Vagina (tissue), 2 donors: ENCODE measurements at regions not wholly inside any gene's neighbourhood (a gene's known extent, or its start where the extent isn't known, plus 50 kb on each side); places are given as distances from the start of the nearest gene placed in this dataset.

Experiments used
- DNase-seq, 2 donors: peaks; one replicate each; pipeline ENCODE4 v3.0.0-alpha.2; 2017; ENCODE audit errors: extremely low spot score in 2 of 2
- H3K27ac ChIP-seq: fragments of 200-600 bp; sonication (generic); one replicate; pipeline ENCODE4 v1.5.1; 2019
- H3K27me3 ChIP-seq: fragments of 200-600 bp; sonication (generic); one replicate; pipeline ENCODE4 v1.5.1; 2019
- H3K36me3 ChIP-seq, 2 donors: fragments of 200-600 bp; sonication (generic); one replicate each; pipeline ENCODE4 v1.5.1; 2017 to 2019
- H3K4me1 ChIP-seq: fragments of 200-600 bp; sonication (generic); one replicate; pipeline ENCODE4 v1.5.1; 2019
- H3K4me3 ChIP-seq, 2 donors: fragments of 200-600 bp; sonication (generic); 1 replicate in 1 of 2; 2 replicates in 1 of 2; pipeline ENCODE4 v1.5.1; 2016 to 2019
- H3K9me3 ChIP-seq: fragments of 200-600 bp; sonication (generic); one replicate; pipeline ENCODE4 v1.5.1; 2019
- POLR2A ChIP-seq, 2 donors: fragments of 450-650 bp; IDR thresholded peaks; one replicate each; pipeline ENCODE4 v1.6.1; 2017; ENCODE audit warnings: antibody characterized with exemption in 2 of 2, mild to moderate bottlenecking in 2 of 2, moderate library complexity in 2 of 2
- POLR2AphosphoS5 ChIP-seq, 2 donors: sonication (generic); formaldehyde crosslinking; IDR thresholded peaks; one replicate each; pipeline ENCODE4 v1.9.0; 2017; ENCODE audit warnings: antibody characterized with exemption in 2 of 2, mild to moderate bottlenecking in 2 of 2, low read depth in 1 of 2; ENCODE audit not compliant: insufficient read depth in 1 of 2
- intact Hi-C: fragments of 100-400 bp; cut with DNase I; formaldehyde crosslinking; loops from one replicate; pipeline ENCODE4 v1.15.1; 2023
- TF ChIP-seq, protein P1 (sequence below), 3 experiments: fragments of 450-650 bp in 2 of 3; fragments of 200-600 bp in 1 of 3; sonication (generic) in 1 of 3; IDR thresholded peaks; one replicate each; pipeline ENCODE4 v1.5.1; 2017 to 2019; ENCODE audit warnings: antibody characterized with exemption in 3 of 3, mild to moderate bottlenecking in 2 of 3, moderate library complexity in 2 of 3

DNA sequence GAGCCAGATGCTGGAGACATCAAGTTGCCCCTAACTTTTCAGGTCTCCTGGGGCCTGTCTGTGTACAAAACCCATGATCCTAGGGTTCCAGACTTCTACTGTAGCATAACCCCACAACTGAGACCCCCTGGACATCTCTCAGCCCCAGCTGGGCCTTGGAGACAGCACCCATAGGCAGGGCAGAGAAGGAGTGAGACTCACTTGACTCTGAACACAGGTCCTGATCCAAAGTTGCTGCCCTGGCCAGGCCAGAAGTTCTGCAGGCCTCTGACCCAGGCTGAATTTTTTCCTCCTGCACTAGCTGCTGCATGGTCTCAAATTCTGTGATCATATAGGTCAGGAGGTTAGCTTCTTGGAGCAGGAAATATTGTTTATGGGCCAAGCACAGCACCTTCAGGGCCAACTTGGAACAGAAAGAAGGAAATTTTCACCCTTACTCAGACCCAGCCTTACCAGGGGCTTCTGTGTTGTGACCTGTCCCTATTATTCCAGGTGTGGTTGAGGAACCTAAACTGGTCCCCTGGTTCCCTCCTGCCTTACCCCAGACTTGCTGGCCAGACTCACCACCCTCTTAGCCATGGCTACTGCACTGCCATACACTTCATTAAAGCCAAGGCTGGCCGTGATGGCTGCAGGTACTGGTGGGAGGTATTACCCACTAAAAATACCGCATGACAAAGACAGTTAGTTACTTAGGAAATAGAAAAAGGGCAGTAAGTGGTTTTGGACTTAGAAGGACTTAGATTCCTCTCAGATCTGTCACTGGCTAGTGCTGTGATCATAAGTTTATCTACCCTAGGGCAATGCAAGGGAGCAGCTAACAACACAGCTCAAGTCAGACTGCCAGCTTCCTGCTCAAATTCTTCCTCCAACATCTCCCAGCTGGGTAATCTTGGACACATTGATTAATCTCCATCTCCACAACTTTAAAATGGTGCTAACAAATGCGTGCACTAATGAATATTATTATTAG is 2180.1 kb downstream of the TP53TG3F start:
- Histone ChIP-seq H3K27ac (no peak overlapping the region), H3K4me1 (no peaks in the 10 kb centered on the region), H3K9me3 (no peaks in the 10 kb centered on the region), H3K36me3 (no peaks in the 10 kb centered on the region), H3K4me3 (no peak overlapping the region), H3K27me3 (no peaks in the 10 kb centered on the region)
- DNase-seq = peak in 1 of 2 donors; percentile 9
- intact Hi-C loops = no loop called here
- TF ChIP-seq POLR2A (IDR thresholded peaks at IDR 0.05) (no peak), POLR2AphosphoS5 (IDR thresholded peaks at IDR 0.05; ENCODE audit: insufficient read depth in 1 of 2, low read depth in 1 of 2) (no peak)
- TF ChIP-seq, protein P1, sequence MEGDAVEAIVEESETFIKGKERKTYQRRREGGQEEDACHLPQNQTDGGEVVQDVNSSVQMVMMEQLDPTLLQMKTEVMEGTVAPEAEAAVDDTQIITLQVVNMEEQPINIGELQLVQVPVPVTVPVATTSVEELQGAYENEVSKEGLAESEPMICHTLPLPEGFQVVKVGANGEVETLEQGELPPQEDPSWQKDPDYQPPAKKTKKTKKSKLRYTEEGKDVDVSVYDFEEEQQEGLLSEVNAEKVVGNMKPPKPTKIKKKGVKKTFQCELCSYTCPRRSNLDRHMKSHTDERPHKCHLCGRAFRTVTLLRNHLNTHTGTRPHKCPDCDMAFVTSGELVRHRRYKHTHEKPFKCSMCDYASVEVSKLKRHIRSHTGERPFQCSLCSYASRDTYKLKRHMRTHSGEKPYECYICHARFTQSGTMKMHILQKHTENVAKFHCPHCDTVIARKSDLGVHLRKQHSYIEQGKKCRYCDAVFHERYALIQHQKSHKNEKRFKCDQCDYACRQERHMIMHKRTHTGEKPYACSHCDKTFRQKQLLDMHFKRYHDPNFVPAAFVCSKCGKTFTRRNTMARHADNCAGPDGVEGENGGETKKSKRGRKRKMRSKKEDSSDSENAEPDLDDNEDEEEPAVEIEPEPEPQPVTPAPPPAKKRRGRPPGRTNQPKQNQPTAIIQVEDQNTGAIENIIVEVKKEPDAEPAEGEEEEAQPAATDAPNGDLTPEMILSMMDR (IDR thresholded peaks at IDR 0.05) = no peak

DNA sequence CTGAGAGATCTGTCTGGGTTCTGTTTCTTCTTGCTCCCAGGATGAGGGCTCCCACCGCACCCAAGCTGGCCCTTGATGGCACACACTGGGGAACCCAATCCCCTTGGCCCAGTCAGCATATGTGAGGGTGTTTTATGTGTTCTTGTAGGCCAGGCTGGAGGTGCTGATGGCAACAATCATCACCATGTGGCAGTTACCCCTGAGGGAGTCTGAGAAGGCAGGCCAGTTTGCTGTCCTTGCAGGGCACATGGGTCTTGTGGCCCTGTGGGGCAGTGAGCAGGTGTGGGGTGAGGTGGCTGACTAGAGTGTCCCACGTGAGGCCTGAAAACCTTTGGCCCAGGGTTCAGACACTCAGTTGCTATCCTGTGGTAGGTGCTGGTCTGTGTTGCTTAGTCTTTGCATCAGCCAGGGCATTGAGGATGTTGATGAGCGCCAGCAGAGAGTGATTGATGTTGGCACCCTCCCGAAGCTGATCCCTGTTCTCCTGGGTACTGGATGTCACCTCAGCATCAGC is 2183.0 kb downstream of the TP53TG3F start:
- intact Hi-C loops = no loop called here
- DNase-seq = peak in 1 of 2 donors; percentile 61
- Histone ChIP-seq H3K4me3 (no peak overlapping the region), H3K4me1 (no peaks in the 10 kb centered on the region), H3K27ac (no peak overlapping the region), H3K36me3 (no peaks in the 10 kb centered on the region), H3K27me3 (no peaks in the 10 kb centered on the region), H3K9me3 (no peaks in the 10 kb centered on the region)
- TF ChIP-seq, protein P1 (IDR thresholded peaks at IDR 0.05) = no peak
- TF ChIP-seq POLR2A (IDR thresholded peaks at IDR 0.05) (no peak), POLR2AphosphoS5 (IDR thresholded peaks at IDR 0.05; ENCODE audit: insufficient read depth in 1 of 2, low read depth in 1 of 2) (no peak)

DNA sequence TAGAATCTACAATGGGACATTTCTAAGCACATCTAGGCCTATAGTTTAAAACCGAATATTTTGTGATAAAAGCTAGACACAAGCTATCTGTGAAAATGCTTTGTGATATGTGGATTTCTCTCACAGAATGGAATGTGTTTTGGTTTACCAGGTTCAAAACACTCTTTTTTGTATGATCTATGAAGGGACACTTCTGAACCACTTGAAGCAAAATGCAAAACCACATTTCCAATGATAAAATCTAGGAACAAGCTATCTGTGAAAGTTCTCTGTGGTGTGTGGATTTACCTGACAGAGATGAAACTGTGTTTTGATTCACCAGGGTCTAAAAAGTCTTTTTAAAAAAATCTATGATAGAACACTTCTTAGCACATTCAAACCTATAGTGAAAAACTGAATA is 2192.4 kb downstream of the TP53TG3F start:
- no peak for TF ChIP-seq POLR2A (IDR thresholded peaks at IDR 0.05)
- no peak for TF ChIP-seq POLR2AphosphoS5 (IDR thresholded peaks at IDR 0.05; ENCODE audit: insufficient read depth in 1 of 2, low read depth in 1 of 2)
- TF ChIP-seq, protein P1 (IDR thresholded peaks at IDR 0.05) = no peak
- Histone ChIP-seq H3K4me3 (no peak overlapping the region), H3K27ac (no peak overlapping the region), H3K4me1 (no peaks in the 10 kb centered on the region), H3K36me3 (no peaks in the 10 kb centered on the region), H3K27me3 (no peaks in the 10 kb centered on the region), H3K9me3 (peaks cover 4% of the 10 kb centered on the region)
- no peak for DNase-seq
- intact Hi-C loops = no loop called here

DNA sequence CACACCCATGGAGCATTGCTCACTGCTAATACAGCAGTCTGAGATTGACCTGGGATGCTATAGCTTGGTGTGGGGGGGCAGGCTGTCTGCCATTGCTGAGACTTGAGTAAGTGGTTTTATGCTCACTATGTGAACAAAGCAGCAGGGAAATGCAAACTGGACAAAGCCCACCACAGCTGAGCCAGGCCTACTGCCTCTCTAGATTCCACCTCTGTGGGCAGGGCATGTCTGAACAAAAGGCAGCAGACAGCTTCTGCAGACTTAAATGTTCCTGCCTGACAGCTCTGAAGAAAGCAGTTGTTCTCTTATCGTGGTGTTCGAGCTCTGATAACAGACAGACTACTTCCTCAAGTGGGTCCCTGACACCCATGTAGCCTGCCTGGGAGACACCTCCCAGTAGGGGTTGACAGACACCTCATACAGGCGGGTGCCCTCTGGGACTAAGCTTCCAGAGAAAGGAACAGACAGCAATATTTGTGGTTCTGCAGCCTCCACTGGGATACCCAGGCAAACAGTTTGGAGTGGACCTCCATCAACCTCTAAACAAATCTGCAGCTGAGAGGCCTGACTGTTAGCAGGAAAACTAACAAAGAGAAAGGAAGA is 2204.8 kb downstream of the TP53TG3F start:
- no peak overlapping the region for H3K4me3 ChIP-seq
- no peaks in the 10 kb centered on the region for H3K27me3 ChIP-seq
- H3K36me3 ChIP-seq = no peaks in the 10 kb centered on the region
- peak in 1 of 2 donors; percentile 79 for DNase-seq
- no peak overlapping the region for H3K27ac ChIP-seq
- H3K9me3 ChIP-seq = no peaks in the 10 kb centered on the region
- TF ChIP-seq, protein P1 (IDR thresholded peaks at IDR 0.05) = no peak
- intact Hi-C loops = no loop called here
- no peaks in the 10 kb centered on the region for H3K4me1 ChIP-seq
